IMR-90 (cell line): ENCODE measurements at regions not wholly inside any gene's neighbourhood (a gene's known extent, or its start where the extent isn't known, plus 50 kb on each side); places are given as distances from the start of the nearest gene placed in this dataset.

Experiments used
- ATAC-seq: fragments of 200-7000 bp; cut with Tn5 transposase; 2 replicates; pipeline ENCODE4 v1.9.1; 2020; ENCODE audit warnings: low read depth, mild to moderate bottlenecking, moderate library complexity
- BruUV-seq: library from RNA; stranded (reverse); fragments of 400-500 nt; replicated peaks from 2 replicates; lab custom pipeline; 2021; lab: Mats Ljungman, UMichigan
- CTCF ChIA-PET: fragments of 300-600 bp; formaldehyde crosslinking; extraction: SDS; loops from one replicate; lab custom pipeline; 2021; ENCODE audit warnings: antibody characterized with exemption; lab: Yijun Ruan, JAX
- POLR2A ChIA-PET: fragments of 300-600 bp; sonication (Branson Sonifier 250); formaldehyde crosslinking; loops from one replicate; lab custom pipeline; 2022; ENCODE audit warnings: antibody characterized with exemption; ENCODE audit not compliant: unreplicated experiment; lab: Charles Lee
- DNase-seq: peaks from one replicate; pipeline ENCODE4 v3.0.0; 2013
- H2AFZ ChIP-seq: replicated peaks from 2 replicates; pipeline ENCODE3; 2013; ENCODE audit warnings: low read length, mild to moderate bottlenecking; ENCODE audit not compliant: poor library complexity
- H2AK5ac ChIP-seq: 2 replicates; pipeline ENCODE4 v1.6.1; 2013; ENCODE audit warnings: low read depth, low read length, inconsistent platforms
- H2AK9ac ChIP-seq: replicated peaks from 2 replicates; pipeline ENCODE3; 2013; ENCODE audit warnings: mild to moderate bottlenecking, low read depth, low read length, moderate library complexity; ENCODE audit not compliant: poor library complexity
- H2BK120ac ChIP-seq: 2 replicates; pipeline ENCODE4 v1.6.1; 2013; ENCODE audit warnings: low read depth, low read length, inconsistent platforms
- H2BK15ac ChIP-seq: 3 replicates; pipeline ENCODE4 v1.6.1; 2013; ENCODE audit warnings: low read depth, low read length, inconsistent platforms
- H2BK20ac ChIP-seq: 2 replicates; pipeline ENCODE4 v1.6.1; 2013; ENCODE audit warnings: low read depth, mild to moderate bottlenecking, inconsistent platforms, low read length, moderate library complexity
- H2BK5ac ChIP-seq: 2 replicates; pipeline ENCODE4 v1.6.1; 2013; ENCODE audit warnings: mild to moderate bottlenecking, low read depth, low read length, inconsistent platforms; ENCODE audit not compliant: poor library complexity, severe bottlenecking
- H3K14ac ChIP-seq: replicated peaks from 2 replicates; pipeline ENCODE4 v1.6.1; 2013; ENCODE audit warnings: low read depth, low read length, inconsistent platforms
- H3K18ac ChIP-seq: 2 replicates; pipeline ENCODE4 v1.6.1; 2013; ENCODE audit warnings: low read depth, low read length, control low read depth
- H3K23ac ChIP-seq: 2 replicates; pipeline ENCODE4 v1.6.1; 2013; ENCODE audit warnings: low read depth, low read length, inconsistent platforms
- H3K27ac ChIP-seq: 2 replicates; pipeline ENCODE4 v1.5.1; 2013; ENCODE audit warnings: mild to moderate bottlenecking, control low read depth, low read length; ENCODE audit not compliant: insufficient read depth
- H3K27me3 ChIP-seq: 2 replicates; pipeline ENCODE4 v1.6.1; 2013; ENCODE audit warnings: low read length; ENCODE audit not compliant: control insufficient read depth, insufficient read depth
- H3K36me3 ChIP-seq: 2 replicates; pipeline ENCODE4 v1.6.1; 2013; ENCODE audit warnings: low read length, mixed read lengths; ENCODE audit not compliant: control insufficient read depth, insufficient read depth
- H3K4ac ChIP-seq: 2 replicates; pipeline ENCODE4 v1.6.1; 2013; ENCODE audit warnings: low read depth, low read length, inconsistent platforms
- H3K4me1 ChIP-seq: 2 replicates; pipeline ENCODE4 v1.6.1; 2013; ENCODE audit warnings: low read length, mixed read lengths; ENCODE audit not compliant: control insufficient read depth, insufficient read depth
- H3K4me2 ChIP-seq: 2 replicates; pipeline ENCODE4 v1.6.1; 2013; ENCODE audit warnings: low read depth, mild to moderate bottlenecking, control low read depth, low read length, moderate library complexity
- H3K4me3 ChIP-seq: 2 replicates; pipeline ENCODE4 v1.5.1; 2013; ENCODE audit warnings: low read depth, mild to moderate bottlenecking, control low read depth, low read length, moderate library complexity; ENCODE audit not compliant: insufficient read depth
- H3K56ac ChIP-seq: 2 replicates; pipeline ENCODE4 v1.6.1; 2013; ENCODE audit warnings: low read length, inconsistent platforms; ENCODE audit not compliant: insufficient read depth; ENCODE audit errors: extremely low read depth
- H3K79me1 ChIP-seq, 2 experiments: 2 replicates each; pipeline ENCODE4 v1.6.1; 2013; ENCODE audit warnings: low read length in 2 of 2, inconsistent platforms in 1 of 2, low read depth in 1 of 2
- H3K9ac ChIP-seq: 2 replicates; pipeline ENCODE4 v1.6.1; 2013; ENCODE audit warnings: low read depth, low read length, control low read depth
- H3K9me1 ChIP-seq: 2 replicates; pipeline ENCODE4 v1.6.1; 2013; ENCODE audit warnings: low read length, inconsistent platforms; ENCODE audit not compliant: insufficient read depth
- H3K9me3 ChIP-seq: 2 replicates; pipeline ENCODE4 v1.6.1; 2013; ENCODE audit warnings: low read length; ENCODE audit not compliant: control insufficient read depth, insufficient read depth
- H4K20me1 ChIP-seq: 2 replicates; pipeline ENCODE4 v1.6.1; 2013; ENCODE audit warnings: low read length, inconsistent platforms; ENCODE audit not compliant: insufficient read depth
- H4K5ac ChIP-seq: 2 replicates; pipeline ENCODE4 v1.6.1; 2013; ENCODE audit warnings: mild to moderate bottlenecking, low read depth, low read length, control low read depth
- H4K8ac ChIP-seq, 2 experiments: 2 replicates each; pipeline ENCODE4 v1.6.1; 2013; ENCODE audit warnings: low read depth in 2 of 2, low read length in 2 of 2, control low read depth in 1 of 2, inconsistent platforms in 1 of 2
- H4K91ac ChIP-seq: 2 replicates; pipeline ENCODE4 v1.6.1; 2013; ENCODE audit warnings: low read depth, low read length, inconsistent platforms; ENCODE audit not compliant: insufficient read depth
- BHLHE40 ChIP-seq: fragments of 150-350 bp; IDR thresholded peaks from 2 replicates; pipeline ENCODE4 v1.6.1; 2016; ENCODE audit warnings: mild to moderate bottlenecking, low read depth, low read length
- CEBPB ChIP-seq: IDR thresholded peaks from 2 replicates; pipeline ENCODE4 v1.6.1; 2012; ENCODE audit warnings: low read depth, low read length, improper control_type of control experiment
- FOS ChIP-seq: fragments of 150-350 bp; IDR thresholded peaks from 2 replicates; pipeline ENCODE4 v1.6.1; 2016; ENCODE audit warnings: low read depth, low read length
- MAFK ChIP-seq: IDR thresholded peaks from 2 replicates; pipeline ENCODE4 v1.6.1; 2012; ENCODE audit warnings: low read depth, low read length, improper control_type of control experiment
- MAZ ChIP-seq: IDR thresholded peaks from 2 replicates; pipeline ENCODE4 v1.6.1; 2012; ENCODE audit warnings: low read depth, mild to moderate bottlenecking, low read length, improper control_type of control experiment, moderate library complexity, borderline replicate concordance
- MXI1 ChIP-seq: IDR thresholded peaks from 2 replicates; pipeline ENCODE4 v1.6.1; 2012; ENCODE audit warnings: low read depth, mild to moderate bottlenecking, low read length, moderate library complexity, borderline replicate concordance
- NFE2L2 ChIP-seq: fragments of 150-350 bp; IDR thresholded peaks from 2 replicates; pipeline ENCODE4 v1.6.1; 2016; ENCODE audit warnings: low read depth, mild to moderate bottlenecking, low read length
- POLR2A ChIP-seq: IDR thresholded peaks from 2 replicates; pipeline ENCODE4 v1.6.1; 2012; ENCODE audit warnings: mild to moderate bottlenecking, low read depth, low read length
- RAD21 ChIP-seq: IDR thresholded peaks from 2 replicates; pipeline ENCODE4 v1.6.1; 2012; ENCODE audit warnings: low read length, improper control_type of control experiment
- RCOR1 ChIP-seq: IDR thresholded peaks from 2 replicates; pipeline ENCODE4 v1.6.1; 2012; ENCODE audit warnings: mild to moderate bottlenecking, low read length, improper control_type of control experiment; ENCODE audit not compliant: insufficient replicate concordance
- RFX5 ChIP-seq: IDR thresholded peaks from 2 replicates; pipeline ENCODE4 v1.8.0; 2012; ENCODE audit warnings: low read depth, mild to moderate bottlenecking, low read length, moderate library complexity
- SMC3 ChIP-seq: fragments of 150-350 bp; IDR thresholded peaks from 2 replicates; pipeline ENCODE4 v1.6.1; 2016; ENCODE audit warnings: low read depth, mild to moderate bottlenecking, antibody characterized with exemption, low read length, moderate library complexity
- WGBS, 2 experiments: methylation state at CpG; one replicate each; pipeline versions ENCODE4 v1.1.5 to v1.1.7; 2013; ENCODE audit warnings: missing lambda C conversion rate in 2 of 2; ENCODE audit not compliant: insufficient read length in 1 of 2; ENCODE audit errors: extremely low coverage in 2 of 2; 5-methylcytosine and 5-hydroxymethylcytosine counted together
- dilution Hi-C: fragments of 300-500 bp; cut with HindIII; formaldehyde crosslinking; loops from one replicate; pipeline ENCODE4 v1.14.3; 2018; ENCODE audit warnings: low sequenced_read_pairs; ENCODE audit not compliant: unreplicated experiment
- in situ Hi-C: fragments of 300-500 bp; cut with MboI; formaldehyde crosslinking; loops from 3 replicates; pipeline ENCODE4 v1.14.3; 2019; ENCODE audit warnings: low sequenced_read_pairs, inconsistent platforms, mixed read lengths
- intact Hi-C: fragments of 100-400 bp; cut with micrococcal nuclease; formaldehyde crosslinking; loops from 2 replicates; pipeline ENCODE4 v1.10.0; 2022
- TF ChIP-seq, protein P1 (sequence below): fragments of 150-350 bp; IDR thresholded peaks from 2 replicates; pipeline ENCODE4 v1.6.1; 2017; ENCODE audit warnings: mild to moderate bottlenecking, antibody characterized with exemption, low read length, low read depth
- TF ChIP-seq, protein P2 (sequence below): fragments of 150-350 bp; IDR thresholded peaks from 2 replicates; pipeline ENCODE4 v1.6.1; 2016; ENCODE audit warnings: low read depth, mild to moderate bottlenecking, low read length, moderate library complexity, borderline replicate concordance
- TF ChIP-seq, protein P3 (sequence below): conservative IDR thresholded peaks from 2 replicates; pipeline ENCODE4 v1.5.1; 2012; ENCODE audit warnings: mild to moderate bottlenecking, low read depth, low read length, improper control_type of control experiment

DNA sequence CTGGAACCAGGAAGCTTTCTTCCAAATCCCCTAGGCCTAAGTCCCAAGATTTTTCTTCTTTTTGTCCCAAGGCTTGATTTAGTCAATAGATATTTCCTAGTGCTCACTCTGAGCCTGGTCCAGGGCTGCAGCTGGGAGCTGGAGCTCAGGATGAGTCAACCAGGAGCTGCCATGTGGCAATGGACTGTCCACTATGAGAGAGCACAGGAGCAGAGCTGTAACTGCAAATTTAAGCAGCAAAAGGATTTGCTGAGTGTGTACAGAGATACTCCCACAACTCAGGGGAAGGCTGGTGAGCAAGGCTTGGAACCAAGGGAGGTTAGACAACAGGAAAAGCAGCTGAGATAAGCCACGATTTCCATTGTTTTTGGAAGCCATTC is 92.1 kb upstream of the CXCL12 start:
- no peak overlapping the region for H3K9ac ChIP-seq

More for the DNA sequence above, 92.1 kb upstream of the CXCL12 start:
- ChIA-PET CTCF (no interaction called here), POLR2A (no interaction called here)
- Histone ChIP-seq H4K91ac (no peak overlapping the region), H3K9me3 (no peaks in the 10 kb centered on the region), H3K36me3 (no peaks in the 10 kb centered on the region), H2AK5ac (no peak overlapping the region), H3K27me3 (peaks cover 2% of the 10 kb centered on the region), H4K8ac (no peak overlapping the region), H4K20me1 (no peaks in the 10 kb centered on the region), H2BK5ac (no peak overlapping the region), H3K9me1 (no peaks in the 10 kb centered on the region), H3K14ac (no peak overlapping the region), H2AFZ (peak overlapping the region; percentile 60), H3K4ac (no peak overlapping the region), H2AK9ac (no peak overlapping the region), H3K79me1 (no peaks in the 10 kb centered on the region), H4K5ac (no peak overlapping the region), H3K4me1 (no peaks in the 10 kb centered on the region), H3K4me3 (no peak overlapping the region), H3K56ac (no peak overlapping the region), H3K18ac (no peak overlapping the region), H3K23ac (no peak overlapping the region), H3K27ac (no peak overlapping the region), H3K4me2 (no peak overlapping the region), H2BK20ac (no peak overlapping the region), H2BK120ac (no peak overlapping the region), H2BK15ac (no peak overlapping the region)
- DNase-seq (peak; percentile 65), ATAC-seq (peak; percentile 73)
- intact Hi-C loops: no loop called here
- dilution Hi-C loops: no loop called here
- TF ChIP-seq BHLHE40 (no peak), CEBPB (no peak; the same call in 1 of the 2 replicates), RAD21 (no peak), MAZ (no peak), MXI1 (no peak), MAFK (no peak), NFE2L2 (no peak), RFX5 (no peak), RCOR1 (no peak), SMC3 (no peak), POLR2A (no peak), FOS (no peak)
- TF ChIP-seq, protein P1, sequence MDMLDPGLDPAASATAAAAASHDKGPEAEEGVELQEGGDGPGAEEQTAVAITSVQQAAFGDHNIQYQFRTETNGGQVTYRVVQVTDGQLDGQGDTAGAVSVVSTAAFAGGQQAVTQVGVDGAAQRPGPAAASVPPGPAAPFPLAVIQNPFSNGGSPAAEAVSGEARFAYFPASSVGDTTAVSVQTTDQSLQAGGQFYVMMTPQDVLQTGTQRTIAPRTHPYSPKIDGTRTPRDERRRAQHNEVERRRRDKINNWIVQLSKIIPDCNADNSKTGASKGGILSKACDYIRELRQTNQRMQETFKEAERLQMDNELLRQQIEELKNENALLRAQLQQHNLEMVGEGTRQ: no peak
- TF ChIP-seq, protein P2, sequence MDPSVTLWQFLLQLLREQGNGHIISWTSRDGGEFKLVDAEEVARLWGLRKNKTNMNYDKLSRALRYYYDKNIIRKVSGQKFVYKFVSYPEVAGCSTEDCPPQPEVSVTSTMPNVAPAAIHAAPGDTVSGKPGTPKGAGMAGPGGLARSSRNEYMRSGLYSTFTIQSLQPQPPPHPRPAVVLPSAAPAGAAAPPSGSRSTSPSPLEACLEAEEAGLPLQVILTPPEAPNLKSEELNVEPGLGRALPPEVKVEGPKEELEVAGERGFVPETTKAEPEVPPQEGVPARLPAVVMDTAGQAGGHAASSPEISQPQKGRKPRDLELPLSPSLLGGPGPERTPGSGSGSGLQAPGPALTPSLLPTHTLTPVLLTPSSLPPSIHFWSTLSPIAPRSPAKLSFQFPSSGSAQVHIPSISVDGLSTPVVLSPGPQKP: no peak
- TF ChIP-seq, protein P3, sequence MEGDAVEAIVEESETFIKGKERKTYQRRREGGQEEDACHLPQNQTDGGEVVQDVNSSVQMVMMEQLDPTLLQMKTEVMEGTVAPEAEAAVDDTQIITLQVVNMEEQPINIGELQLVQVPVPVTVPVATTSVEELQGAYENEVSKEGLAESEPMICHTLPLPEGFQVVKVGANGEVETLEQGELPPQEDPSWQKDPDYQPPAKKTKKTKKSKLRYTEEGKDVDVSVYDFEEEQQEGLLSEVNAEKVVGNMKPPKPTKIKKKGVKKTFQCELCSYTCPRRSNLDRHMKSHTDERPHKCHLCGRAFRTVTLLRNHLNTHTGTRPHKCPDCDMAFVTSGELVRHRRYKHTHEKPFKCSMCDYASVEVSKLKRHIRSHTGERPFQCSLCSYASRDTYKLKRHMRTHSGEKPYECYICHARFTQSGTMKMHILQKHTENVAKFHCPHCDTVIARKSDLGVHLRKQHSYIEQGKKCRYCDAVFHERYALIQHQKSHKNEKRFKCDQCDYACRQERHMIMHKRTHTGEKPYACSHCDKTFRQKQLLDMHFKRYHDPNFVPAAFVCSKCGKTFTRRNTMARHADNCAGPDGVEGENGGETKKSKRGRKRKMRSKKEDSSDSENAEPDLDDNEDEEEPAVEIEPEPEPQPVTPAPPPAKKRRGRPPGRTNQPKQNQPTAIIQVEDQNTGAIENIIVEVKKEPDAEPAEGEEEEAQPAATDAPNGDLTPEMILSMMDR: no peak
- WGBS, 2 experiments: no CpG with 5 or more reads among the region's 1 CpG
- no TSS peak for BruUV-seq
- in situ Hi-C loops: no loop called here
